HG03520 (cell line): ENCODE measurements at regions not wholly inside any gene's neighbourhood (a gene's known extent, or its start where the extent isn't known, plus 50 kb on each side); places are given as distances from the start of the nearest gene placed in this dataset.

Source experiments
- ATAC-seq: cut with Tn5 transposase; IDR thresholded peaks from one replicate; pipeline ENCODE4 v1.9.1; 2021; ENCODE audit warnings: mild to moderate bottlenecking, moderate library complexity; ENCODE audit not compliant: unreplicated experiment

DNA sequence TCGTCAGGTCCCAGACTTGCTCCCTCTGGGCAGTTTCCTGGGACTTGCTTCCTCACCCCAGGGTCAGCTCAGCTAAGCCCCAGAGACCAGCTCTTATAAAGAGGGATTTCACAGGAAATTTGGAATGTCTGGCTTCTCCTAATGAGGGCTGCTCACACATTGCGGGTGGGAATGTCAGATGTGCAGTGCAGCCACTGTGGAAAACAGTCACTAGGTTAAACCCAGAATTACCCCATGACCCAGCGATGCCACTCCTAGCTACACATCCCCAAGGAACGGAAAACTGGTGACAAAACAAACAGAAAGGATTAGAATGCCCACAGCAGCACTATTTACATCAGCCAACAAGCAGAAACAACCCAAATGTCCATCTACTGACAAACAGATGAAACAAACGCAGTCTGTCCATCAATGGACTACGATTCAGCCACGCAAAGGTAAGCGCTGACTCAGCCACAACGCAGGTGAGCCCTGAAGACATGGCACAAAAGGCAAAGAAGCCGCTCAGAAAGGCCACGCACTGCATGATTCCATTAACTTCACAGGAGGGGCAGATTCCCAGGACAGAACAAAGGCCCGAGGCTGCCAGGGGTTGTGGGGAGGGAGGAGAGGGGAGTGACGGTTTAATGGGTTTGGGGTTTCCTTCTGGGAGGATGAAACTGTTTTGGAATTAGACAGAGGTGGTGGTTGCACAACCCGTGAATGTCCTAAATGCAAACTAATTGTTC is 63.0 kb downstream of the NCOR2 start:
- ATAC-seq: no peak

- ATAC-seq: no peak
Observed at GRCh38 chr12:124503305-124503704, 64.1 kb downstream of the NCOR2 start.

GRCh38 chr12:124502379-124502778 is 65.0 kb downstream of the NCOR2 start:
- no peak for ATAC-seq

DNA sequence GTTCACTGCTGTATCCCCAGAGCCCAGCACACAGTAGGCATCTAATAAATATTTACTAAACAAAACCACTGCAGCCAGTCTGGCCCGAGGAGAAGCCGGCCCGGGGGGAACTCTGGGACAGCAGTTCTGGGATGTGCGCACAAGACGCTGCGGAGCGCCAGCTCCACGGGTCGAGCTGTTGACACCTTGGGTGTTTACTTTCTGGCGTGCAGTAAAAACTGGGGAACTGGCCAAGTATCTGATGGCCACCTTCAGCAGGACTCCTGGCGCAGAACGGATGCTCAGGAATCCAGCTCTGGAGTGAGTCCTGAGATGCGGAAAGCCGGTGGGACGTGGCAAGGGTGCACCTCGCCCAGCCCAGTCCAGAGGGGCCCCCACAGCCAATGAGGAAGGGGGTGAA is 65.6 kb downstream of the NCOR2 start:
- no peak for ATAC-seq

- ATAC-seq: no peak
Observed at GRCh38 chr12:124501112-124501561, 66.3 kb downstream of the NCOR2 start.

DNA sequence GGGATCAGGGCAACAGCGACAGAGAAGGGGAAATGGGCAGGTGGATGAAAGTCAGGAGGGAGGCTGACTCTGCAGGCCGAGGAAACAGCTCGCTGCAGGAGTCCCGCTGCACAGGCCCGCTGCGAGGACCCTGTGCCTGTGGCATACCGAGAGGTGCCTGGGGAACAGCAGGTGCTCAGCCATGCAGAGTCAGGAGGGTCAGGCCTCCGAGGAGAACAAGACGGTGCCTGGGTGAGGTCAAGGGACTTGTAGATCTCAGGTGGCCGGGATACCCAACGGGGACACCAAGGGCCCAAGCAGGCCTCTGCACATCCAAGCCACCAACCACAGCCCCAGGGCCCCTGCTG is 67.5 kb downstream of the NCOR2 start:
- no peak for ATAC-seq

DNA sequence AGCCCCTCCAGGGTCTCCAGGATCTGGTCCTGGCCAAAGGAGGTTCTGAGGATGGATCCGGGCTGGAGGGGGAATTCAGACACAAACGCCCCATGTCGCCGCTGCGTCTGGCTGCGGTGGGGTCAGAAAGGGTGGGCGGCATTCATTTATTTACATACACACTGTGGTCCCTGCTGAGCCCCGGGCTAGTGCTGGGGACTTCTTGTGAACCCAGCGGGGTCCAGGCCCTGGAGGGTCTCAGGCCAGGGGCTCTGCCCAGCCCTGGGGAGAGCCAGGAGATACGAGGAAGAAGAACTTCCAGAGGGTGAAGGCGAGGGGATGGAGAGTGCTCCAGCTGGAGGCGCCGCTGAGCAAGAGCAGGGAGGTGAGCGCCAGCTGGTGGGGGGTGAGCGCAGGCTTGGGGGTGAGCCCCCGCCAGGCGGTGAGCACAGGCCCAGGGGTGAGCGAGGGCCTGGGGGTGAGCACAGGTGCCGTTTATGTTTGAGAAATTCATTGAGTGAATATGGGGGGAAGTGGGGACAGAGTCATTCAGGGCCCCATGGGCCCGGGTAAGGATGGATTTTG is 68.1 kb downstream of the NCOR2 start:
- ATAC-seq: no peak

- no peak for ATAC-seq
Observed at GRCh38 chr12:124498275-124499189, 68.9 kb downstream of the NCOR2 start.

DNA sequence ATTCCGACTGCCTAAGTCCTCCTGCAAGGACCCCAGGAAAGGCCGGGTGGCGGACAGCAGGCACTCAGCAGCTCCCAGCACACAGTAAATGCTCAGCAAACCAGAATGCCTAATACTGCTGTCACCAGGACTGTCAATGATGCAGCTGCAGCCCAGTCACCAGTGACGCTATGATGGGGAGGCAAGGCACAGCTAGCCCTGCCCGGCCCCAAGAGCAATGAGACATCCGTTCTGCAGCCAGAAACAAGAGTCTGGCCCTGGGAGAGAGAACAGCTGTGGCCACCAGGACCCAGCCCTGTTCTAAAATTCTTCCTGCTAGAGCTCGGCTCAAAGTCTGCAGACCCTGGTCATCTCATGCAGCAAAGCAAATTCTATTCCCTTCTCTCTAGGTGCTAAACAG is 69.8 kb downstream of the NCOR2 start:
- ATAC-seq: no peak

GRCh38 chr12:124497039-124497438 is 70.4 kb downstream of the NCOR2 start:
- no peak for ATAC-seq

DNA sequence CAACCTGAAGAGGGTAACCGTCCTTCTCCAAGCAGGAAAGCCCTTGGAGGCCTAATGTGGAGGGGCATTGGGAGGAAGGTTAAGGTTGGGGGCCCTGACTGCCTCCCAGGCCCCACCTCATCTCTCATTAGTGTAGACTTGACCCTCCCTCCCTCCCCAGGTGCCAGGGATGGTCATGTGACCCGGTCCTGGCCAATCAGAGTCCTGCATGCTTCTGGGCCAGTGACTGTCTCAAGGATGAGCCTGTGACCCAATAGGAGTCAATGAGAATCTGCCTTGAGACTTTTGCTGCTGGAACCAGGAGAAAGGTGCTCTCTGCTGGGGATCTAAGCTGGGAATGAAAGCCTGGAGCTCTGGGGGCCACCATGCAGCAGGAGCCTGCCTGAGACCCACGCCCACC is 70.8 kb downstream of the NCOR2 start:
- ATAC-seq: no peak

- no peak for ATAC-seq
Observed at GRCh38 chr12:124495194-124495983, 72.0 kb downstream of the NCOR2 start.

- ATAC-seq: no peak
Observed at GRCh38 chr12:124494751-124495129, 72.7 kb downstream of the NCOR2 start.

DNA sequence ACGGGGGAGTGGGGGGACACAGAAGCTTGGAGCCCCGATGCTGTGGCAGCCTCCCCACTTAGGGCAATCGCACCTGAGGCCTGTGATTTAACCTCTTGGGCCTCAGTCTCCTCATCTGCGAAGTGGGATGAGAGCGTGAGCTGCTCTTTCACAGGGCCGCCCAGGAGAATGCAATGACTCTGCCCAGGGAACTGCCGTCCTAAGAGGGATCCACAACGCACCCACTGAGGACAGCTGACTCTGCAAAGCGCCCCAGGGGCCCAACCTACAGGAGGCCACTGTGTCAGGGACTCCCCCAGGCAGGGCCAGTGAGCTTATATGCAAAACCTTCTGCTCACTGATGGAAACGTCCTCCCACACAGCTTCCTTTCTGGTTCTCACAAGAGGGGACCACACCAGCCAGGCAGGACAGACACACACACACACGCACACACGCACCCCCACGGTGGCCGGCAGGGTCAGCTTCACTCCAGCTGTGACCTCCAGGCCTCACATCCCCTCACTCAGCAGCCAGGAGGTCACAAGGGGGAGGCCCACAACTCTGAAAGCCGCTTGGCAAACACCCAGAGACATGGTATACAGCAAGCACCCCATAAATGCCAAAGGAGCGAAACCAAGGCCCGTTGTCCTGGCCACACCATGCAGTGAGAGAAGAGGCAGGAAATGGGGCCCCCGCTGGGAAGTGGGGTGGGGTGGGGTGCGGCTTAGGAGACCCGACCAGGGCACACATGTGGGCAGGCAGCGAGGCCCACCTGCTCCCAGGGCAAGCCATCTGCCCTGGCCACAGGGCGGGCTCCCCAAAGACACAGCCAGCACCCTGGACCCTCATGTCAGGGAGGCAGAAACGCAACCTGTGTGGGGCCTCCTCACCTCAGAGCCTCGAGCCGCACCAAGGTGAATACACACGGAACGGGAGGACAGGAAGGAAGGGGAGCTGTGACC is 73.3 kb downstream of the NCOR2 start:
- ATAC-seq: peak; percentile 96

GRCh38 chr12:124492879-124493808 is 74.3 kb downstream of the NCOR2 start:
- ATAC-seq: no peak

DNA sequence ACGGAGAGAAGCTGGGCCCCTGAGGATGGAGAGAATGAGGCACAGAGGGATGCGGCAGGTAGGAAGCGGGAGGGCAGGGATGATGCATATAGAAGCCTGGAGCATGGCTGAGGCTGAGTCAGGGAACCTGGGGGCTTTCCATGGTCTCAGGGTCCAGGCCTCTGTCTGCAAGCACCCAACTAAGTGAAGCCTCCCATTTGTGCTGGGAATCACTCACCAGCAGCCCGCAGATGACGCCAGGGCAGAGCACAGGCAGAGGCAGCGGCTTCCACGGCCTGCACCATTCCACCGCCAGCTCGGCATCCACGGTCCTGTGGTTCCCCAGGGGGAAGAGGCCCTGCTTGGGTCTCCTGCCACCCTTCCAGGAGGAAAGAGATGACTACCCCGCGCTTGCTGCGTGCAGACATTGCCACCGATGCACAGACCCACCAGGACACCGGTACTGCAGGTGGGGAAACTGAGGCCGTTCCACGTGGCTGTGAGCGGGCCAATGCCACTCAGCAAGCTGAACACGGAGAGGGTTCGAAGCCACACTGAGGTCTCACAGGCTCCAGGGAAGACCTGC is 75.5 kb downstream of the NCOR2 start:
- ATAC-seq: no peak

DNA sequence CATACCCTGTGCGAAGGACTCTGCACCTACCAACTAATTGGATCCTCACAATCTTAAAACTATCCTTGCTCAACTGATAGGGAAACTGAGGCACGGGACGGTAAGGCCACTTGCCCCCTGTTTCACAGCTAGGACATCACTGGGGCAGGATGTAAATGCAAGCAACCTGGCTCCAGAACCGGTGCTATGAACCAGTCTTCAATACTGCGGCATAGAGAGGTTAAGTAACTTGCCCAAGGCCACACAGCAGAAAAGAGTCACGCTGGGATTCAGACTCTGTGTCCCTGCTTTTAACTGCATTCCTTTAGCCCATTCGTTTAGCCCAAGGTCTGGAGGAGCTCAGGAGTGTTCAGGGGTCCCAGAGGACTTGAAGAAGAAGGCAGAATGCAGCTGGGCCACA is 76.1 kb downstream of the NCOR2 start:
- ATAC-seq: no peak

- no peak for ATAC-seq
Observed at GRCh38 chr12:124490584-124491305, 76.7 kb downstream of the NCOR2 start.
